GM21526 (cell line): ENCODE measurements at regions not wholly inside any gene's neighbourhood (a gene's known extent, or its start where the extent isn't known, plus 50 kb on each side); places are given as distances from the start of the nearest gene placed in this dataset.
"Not testable (repeated sequence)": the region's sequence is repeated elsewhere in the genome, so short reads cannot be mapped to it uniquely, and the experiment has no call there.

Source experiments
- ATAC-seq: cut with Tn5 transposase; IDR thresholded peaks from one replicate; pipeline ENCODE4 v1.9.1; 2021; ENCODE audit warnings: moderate library complexity; ENCODE audit not compliant: unreplicated experiment, low FRiP score

GRCh38 chr14:58725871-58726270 lies 88.1 kb downstream of the DACT1 start:
- no peak for ATAC-seq

GRCh38 chr14:58730792-58731464 lies 93.2 kb downstream of the DACT1 start:
- no peak for ATAC-seq

- no peak for ATAC-seq
Measured at GRCh38 chr14:58731465-58732293, 93.9 kb downstream of the DACT1 start.

- no peak for ATAC-seq
Measured at GRCh38 chr14:58732387-58732786, 94.6 kb downstream of the DACT1 start.

GRCh38 chr14:58733451-58734208 lies 95.9 kb downstream of the DACT1 start:
- no peak for ATAC-seq

GRCh38 chr14:58735596-58735995 lies 97.8 kb downstream of the DACT1 start:
- no peak for ATAC-seq

- ATAC-seq = no peak
Measured at GRCh38 chr14:58736606-58737005, 98.8 kb downstream of the DACT1 start.

- ATAC-seq = no peak
Measured at GRCh38 chr14:58737511-58737910, 99.7 kb downstream of the DACT1 start.

GRCh38 chr14:58738189-58738836 lies 100.6 kb downstream of the DACT1 start:
- ATAC-seq = no peak

- ATAC-seq = no peak
Measured at GRCh38 chr14:58738876-58739275, 101.1 kb downstream of the DACT1 start.

GRCh38 chr14:58739674-58740073 lies 101.9 kb downstream of the DACT1 start:
- ATAC-seq = no peak

GRCh38 chr14:58740379-58740935 lies 102.7 kb downstream of the DACT1 start:
- ATAC-seq = no peak

- no peak for ATAC-seq
Measured at GRCh38 chr14:58744801-58745394, 107.1 kb downstream of the DACT1 start.

- ATAC-seq = no peak
Measured at GRCh38 chr14:58746261-58746660, 108.5 kb downstream of the DACT1 start.

GRCh38 chr14:58746701-58747100 lies 108.9 kb downstream of the DACT1 start:
- no peak for ATAC-seq

GRCh38 chr14:58747181-58747580 lies 109.4 kb downstream of the DACT1 start:
- ATAC-seq = no peak

- not testable (repeated sequence) for ATAC-seq
Measured at GRCh38 chr14:58748251-58748650, 110.5 kb downstream of the DACT1 start.

- ATAC-seq = peak; percentile 63
Measured at GRCh38 chr14:58749066-58749669, 111.4 kb downstream of the DACT1 start.
